K562 (cell line): ENCODE measurements at regions not wholly inside any gene's neighbourhood (a gene's known extent, or its start where the extent isn't known, plus 50 kb on each side); places are given as distances from the start of the nearest gene placed in this dataset.

ENCODE experiments used
- ATAC-seq: fragments of 200-7000 bp; cut with Tn5 transposase; 3 replicates; pipeline ENCODE4 v1.9.1; 2020; ENCODE audit warnings: moderate library complexity
- BruUV-seq: library from RNA; stranded (reverse); fragments of 400-500 nt; replicated peaks from 2 replicates; lab custom pipeline; 2021; lab: Mats Ljungman, UMichigan
- CTCF ChIA-PET: fragments of 300-600 bp; formaldehyde crosslinking; extraction: SDS; loops from one replicate; lab custom pipeline; 2021; ENCODE audit warnings: low intra/inter-chr PET ratio; lab: Yijun Ruan, JAX
- POLR2A ChIA-PET: fragments of 300-600, 350-650 bp; sonication (Branson Sonifier 250); formaldehyde crosslinking; extraction: SDS; loops from one replicate; lab custom pipeline; 2021; ENCODE audit warnings: antibody characterized with exemption, inconsistent platforms; lab: Yijun Ruan, JAX
- DNase-seq, 4 experiments: peaks; one replicate each; pipeline versions ENCODE4 v3.0.0 to v3.0.0-alpha.2; 2011 to 2018; ENCODE audit warnings: low spot score in 3 of 4, mixed read lengths in 3 of 4; ENCODE audit errors: extremely low read depth in 1 of 4
- FAIRE-seq: peaks from 2 replicates; lab custom pipeline; 2011; peaks lifted over from hg19 to GRCh38; lab: Jason Lieb, UNC
- H2AFZ ChIP-seq: 2 replicates; pipeline ENCODE4 v1.6.0; 2011; ENCODE audit warnings: low read depth, low read length, control low read depth, inconsistent platforms
- H3K27ac ChIP-seq: fragments of 200-600 bp; 3 replicates; pipeline ENCODE4 v1.8.0; 2011; ENCODE audit warnings: low read depth, mild to moderate bottlenecking, control low read depth, inconsistent platforms, low read length, moderate library complexity, mixed read lengths; ENCODE audit errors: extremely low read depth
- H3K27me3 ChIP-seq, 2 experiments: fragments of 300-600 bp in 1 of 2; 2 replicates in 1 of 2; 3 replicates in 1 of 2; pipeline versions ENCODE4 v1.6.0 to v1.8.0; 2011; ENCODE audit warnings: inconsistent platforms in 2 of 2, low read length in 2 of 2, mild to moderate bottlenecking in 1 of 2, mixed read lengths in 1 of 2, moderate library complexity in 1 of 2; ENCODE audit not compliant: control insufficient read depth in 2 of 2, insufficient read depth in 2 of 2
- H3K36me3 ChIP-seq: fragments of 300-600 bp; 3 replicates; pipeline ENCODE4 v1.8.0; 2011; ENCODE audit warnings: mild to moderate bottlenecking, low read length, inconsistent platforms; ENCODE audit not compliant: control insufficient read depth, insufficient read depth
- H3K4me1 ChIP-seq, 2 experiments: fragments of 200-600 bp in 1 of 2; replicated peaks in 1 of 2; 2 replicates in 1 of 2; 3 replicates in 1 of 2; pipeline versions ENCODE4 v1.5.1 to v1.8.0; 2011; ENCODE audit warnings: inconsistent platforms in 2 of 2, low read length in 2 of 2, mild to moderate bottlenecking in 1 of 2, mixed read lengths in 1 of 2, moderate library complexity in 1 of 2; ENCODE audit not compliant: control insufficient read depth in 2 of 2, insufficient read depth in 2 of 2
- H3K4me2 ChIP-seq: 2 replicates; pipeline ENCODE4 v1.6.1; 2011; ENCODE audit warnings: low read length, control low read depth, inconsistent platforms, mixed read lengths; ENCODE audit not compliant: insufficient read depth
- H3K4me3 ChIP-seq: fragments of 200-600 bp; sonication (generic), shearing (Covaris generic); 2 replicates; pipeline ENCODE4 v1.5.1; 2016; ENCODE audit warnings: control low read depth, inconsistent platforms
- H3K79me2 ChIP-seq: fragments of 200-600 bp; 3 replicates; pipeline ENCODE4 v1.8.0; 2011; ENCODE audit warnings: low read length, inconsistent platforms; ENCODE audit not compliant: control insufficient read depth, insufficient read depth
- H3K9ac ChIP-seq, 2 experiments: 2 replicates each; pipeline versions ENCODE4 v1.6.0 to v1.6.1; 2011; ENCODE audit warnings: low read depth in 2 of 2, low read length in 2 of 2, control low read depth in 1 of 2, inconsistent platforms in 1 of 2, mild to moderate bottlenecking in 1 of 2, mixed read lengths in 1 of 2; ENCODE audit not compliant: insufficient read depth in 1 of 2
- H3K9me1 ChIP-seq: one replicate; pipeline ENCODE4 v1.6.0; 2011; ENCODE audit warnings: inconsistent platforms, mild to moderate bottlenecking, low read length, moderate library complexity; ENCODE audit not compliant: control insufficient read depth, insufficient read depth
- H3K9me3 ChIP-seq: replicated peaks from 2 replicates; pipeline ENCODE4 v1.5.1; 2011; ENCODE audit warnings: low read depth, low read length, inconsistent platforms; ENCODE audit not compliant: control insufficient read depth, insufficient read depth
- H4K20me1 ChIP-seq: replicated peaks from 2 replicates; pipeline ENCODE4 v1.6.1; 2011; ENCODE audit warnings: low read length, inconsistent platforms, mixed read lengths; ENCODE audit not compliant: control insufficient read depth, insufficient read depth
- ERF ChIP-seq: fragments of 450-650 bp; formaldehyde crosslinking; IDR thresholded peaks from 2 replicates; pipeline ENCODE4 v1.4.0; 2020; ENCODE audit warnings: mild to moderate bottlenecking, mixed read lengths
- HCFC1 ChIP-seq: IDR thresholded peaks from 2 replicates; pipeline ENCODE4 v1.6.1; 2012; ENCODE audit warnings: low read depth, low read length, improper control_type of control experiment
- HIVEP1 ChIP-seq: fragments of 250-450 bp; sonication (Bioruptor Pico); IDR thresholded peaks from 2 replicates; pipeline ENCODE4 v1.4.0; 2020; ENCODE audit warnings: mild to moderate bottlenecking
- HMG20A ChIP-seq: fragments of 450-650 bp; formaldehyde crosslinking; conservative IDR thresholded peaks from 2 replicates; pipeline ENCODE4 v1.4.0; 2020; ENCODE audit warnings: mild to moderate bottlenecking, mixed read lengths
- HMGXB4 ChIP-seq: sonication (generic); formaldehyde crosslinking; IDR thresholded peaks from 2 replicates; pipeline ENCODE4 v1.8.1; 2023; ENCODE audit warnings: mild to moderate bottlenecking, missing genetic modification reagents
- MED1 ChIP-seq: sonication (generic); formaldehyde crosslinking; IDR thresholded peaks from 2 replicates; pipeline ENCODE4 v1.8.1; 2023; ENCODE audit warnings: missing genetic modification reagents, borderline replicate concordance
- POLR3A ChIP-seq: IDR thresholded peaks from 2 replicates; pipeline ENCODE4 v1.6.1; 2011; ENCODE audit warnings: borderline replicate concordance, mild to moderate bottlenecking, moderate library complexity; ENCODE audit not compliant: insufficient read length, insufficient read depth; ENCODE audit errors: extremely low read depth
- RHOXF2B ChIP-seq: fragments of 250-450 bp; sonication (Bioruptor Pico); conservative IDR thresholded peaks from 2 replicates; pipeline ENCODE4 v1.5.1; 2021
- SFPQ ChIP-seq: fragments of 200-400 bp; formaldehyde crosslinking; IDR thresholded peaks from 2 replicates; pipeline ENCODE4 v1.6.1; 2017; ENCODE audit warnings: mild to moderate bottlenecking, low read depth, low read length, moderate library complexity
- SRF ChIP-seq, 2 experiments: fragments of 250-450, 450-650 bp in 1 of 2; sonication (Bioruptor Pico) in 1 of 2; sonication (generic) in 1 of 2; formaldehyde crosslinking; IDR thresholded peaks; 2 replicates each; pipeline versions ENCODE4 v1.5.0 to v1.5.1; 2020 to 2022; ENCODE audit warnings: mild to moderate bottlenecking in 1 of 2, missing genetic modification reagents in 1 of 2
- SRSF9 ChIP-seq: fragments of 200-400 bp; formaldehyde crosslinking; IDR thresholded peaks from 2 replicates; pipeline ENCODE4 v1.6.1; 2017; ENCODE audit warnings: low read depth, low read length, borderline replicate concordance
- ZHX1 ChIP-seq: fragments of 150-350 bp; conservative IDR thresholded peaks from 2 replicates; pipeline ENCODE4 v1.6.1; 2014; ENCODE audit warnings: low read length
- ZNF277 ChIP-seq: fragments of 250-450 bp; sonication (Bioruptor Pico); IDR thresholded peaks from 2 replicates; pipeline ENCODE4 v1.8.0; 2022; ENCODE audit warnings: inconsistent platforms, mild to moderate bottlenecking, moderate library complexity, borderline replicate concordance
- ZNF511 ChIP-seq: sonication (generic); formaldehyde crosslinking; IDR thresholded peaks from 2 replicates; pipeline ENCODE4 v1.8.0; 2022; ENCODE audit warnings: mild to moderate bottlenecking, missing genetic modification reagents
- ZNF586 ChIP-seq: fragments of 450-650 bp; formaldehyde crosslinking; conservative IDR thresholded peaks from 2 replicates; pipeline ENCODE4 v1.4.0; 2020; ENCODE audit warnings: mild to moderate bottlenecking, moderate library complexity
- WGBS: fragments of 100-300 bp; shearing (Covaris generic); methylation state at CpG from one replicate; pipeline ENCODE4 v1.1.6; 2016; ENCODE audit warnings: low coverage, mixed read lengths; ENCODE audit not compliant: insufficient coverage; ENCODE audit errors: missing lambda C conversion rate; 5-methylcytosine and 5-hydroxymethylcytosine counted together
- in situ Hi-C: fragments of 300-500 bp; cut with MboI; formaldehyde crosslinking; loops from 4 replicates; pipeline ENCODE4 v1.15.0; 2018; ENCODE audit warnings: inconsistent platforms, mixed read lengths
- intact Hi-C: fragments of 100-400 bp; cut with micrococcal nuclease; formaldehyde crosslinking; loops from 2 replicates; pipeline ENCODE4 v1.14.2; 2022

GRCh38 chr4:157502656-157503055 is 282.1 kb downstream of the GRIA2 start:
- POLR2A ChIA-PET = no interaction called here
- Histone ChIP-seq H3K4me1 (no peaks in the 10 kb centered on the region), H3K9me3 (no peaks in the 10 kb centered on the region), H3K27ac (no peak overlapping the region), H3K9me1 (no peaks in the 10 kb centered on the region), H3K4me3 (no peak overlapping the region), H4K20me1 (no peaks in the 10 kb centered on the region), H3K27me3 (no peaks in the 10 kb centered on the region), H2AFZ (no peak overlapping the region), H3K9ac (no peak overlapping the region), H3K4me2 (no peak overlapping the region), H3K79me2 (no peaks in the 10 kb centered on the region), H3K36me3 (no peaks in the 10 kb centered on the region)
- ATAC-seq (no peak), FAIRE-seq (no peak), DNase-seq (no peak)
- WGBS = 0% methylated on average over 2 of the region's 2 CpGs
- intact Hi-C loops = no loop called here
- in situ Hi-C loops = no loop called here
- BruUV-seq = no TSS peak
- CTCF ChIA-PET = no interaction called here
- TF ChIP-seq ZNF586 (CRISPR knock-in tag) = no peak
- TF ChIP-seq RHOXF2B = no peak
- TF ChIP-seq SRF (CRISPR knock-in tag; IDR thresholded peaks at IDR 0.05) = no peak
- TF ChIP-seq SFPQ = no peak
- no peak for TF ChIP-seq HMG20A (CRISPR knock-in tag)
- no peak for TF ChIP-seq HCFC1
- no peak for TF ChIP-seq MED1 (CRISPR knock-in tag)
- TF ChIP-seq SRSF9 = no peak
- no peak for TF ChIP-seq ERF
- TF ChIP-seq ZHX1 = no peak
- TF ChIP-seq POLR3A = no peak
- TF ChIP-seq ZNF511 (CRISPR knock-in tag) = no peak
- no peak for TF ChIP-seq ZNF277 (CRISPR knock-in tag)
- TF ChIP-seq HIVEP1 (CRISPR knock-in tag) = no peak
- no peak for TF ChIP-seq HMGXB4
